Neural cell (in vitro differentiated cells): ENCODE measurements at regions not wholly inside any gene's neighbourhood (a gene's known extent, or its start where the extent isn't known, plus 50 kb on each side); places are given as distances from the start of the nearest gene placed in this dataset.

Source experiments
- H2AFZ ChIP-seq: fragments of 200-600, 300-800 bp; sonication (generic), shearing (Covaris generic); 2 replicates; pipeline ENCODE4 v1.6.0; 2014; ENCODE audit warnings: low read depth, mild to moderate bottlenecking, antibody characterized with exemption, low read length, moderate library complexity
- H3F3A ChIP-seq: fragments of 200-600 bp; shearing (Covaris generic); 2 replicates; pipeline ENCODE4 v1.6.1; 2016; ENCODE audit warnings: mild to moderate bottlenecking, moderate library complexity, mixed read lengths, antibody characterized with exemption, low read length; ENCODE audit not compliant: insufficient read depth, poor library complexity, severe bottlenecking
- H3K27ac ChIP-seq: fragments of 200-600, 300-800 bp; sonication (generic), shearing (Covaris generic); 2 replicates; pipeline ENCODE4 v1.5.1; 2014; ENCODE audit warnings: mild to moderate bottlenecking, low read length, moderate library complexity
- H3K27me3 ChIP-seq: fragments of 300-800, 200-600 bp; sonication (generic), shearing (Covaris generic); 2 replicates; pipeline ENCODE4 v1.6.0; 2014; ENCODE audit warnings: mild to moderate bottlenecking, low read depth, low read length, moderate library complexity; ENCODE audit not compliant: insufficient read depth
- H3K36me3 ChIP-seq: fragments of 300-800, 200-600 bp; sonication (generic), shearing (Covaris generic); 2 replicates; pipeline ENCODE4 v1.5.1; 2014; ENCODE audit warnings: mild to moderate bottlenecking, antibody characterized with exemption, low read length, moderate library complexity; ENCODE audit not compliant: insufficient read depth
- H3K4me2 ChIP-seq: fragments of 300-800, 200-600 bp; sonication (generic), shearing (Covaris generic); 2 replicates; pipeline ENCODE4 v1.6.0; 2014; ENCODE audit warnings: mild to moderate bottlenecking, low read length
- H3K4me3 ChIP-seq: fragments of 300-800, 200-600 bp; sonication (generic), shearing (Covaris generic); 2 replicates; pipeline ENCODE4 v1.5.1; 2014; ENCODE audit warnings: mild to moderate bottlenecking, low read length, moderate library complexity
- H3K79me2 ChIP-seq: fragments of 200-600 bp; shearing (Covaris generic); replicated peaks from 2 replicates; pipeline ENCODE4 v1.6.0; 2014; ENCODE audit warnings: mild to moderate bottlenecking, low read length, moderate library complexity; ENCODE audit not compliant: insufficient read depth
- H3K9ac ChIP-seq: fragments of 300-800, 200-600 bp; sonication (generic), shearing (Covaris generic); 2 replicates; pipeline ENCODE4 v1.6.1; 2016; ENCODE audit warnings: mild to moderate bottlenecking, low read length, mixed read lengths
- H3K9me2 ChIP-seq: fragments of 200-600 bp; shearing (Covaris generic); 2 replicates; pipeline ENCODE4 v1.6.1; 2016; ENCODE audit warnings: mild to moderate bottlenecking, low read length, mixed read lengths; ENCODE audit not compliant: insufficient read depth
- H3K9me3 ChIP-seq: fragments of 200-600, 300-800 bp; sonication (generic), shearing (Covaris generic); 2 replicates; pipeline ENCODE4 v1.6.1; 2016; ENCODE audit warnings: mild to moderate bottlenecking, mixed run types, low read length, moderate library complexity, mixed read lengths
- H4K20me1 ChIP-seq: fragments of 200-600 bp; shearing (Covaris generic); 2 replicates; pipeline ENCODE4 v1.6.1; 2016; ENCODE audit warnings: mild to moderate bottlenecking, mixed run types; ENCODE audit not compliant: insufficient read depth
- CTCF ChIP-seq: fragments of 450-650 bp; IDR thresholded peaks from 2 replicates; pipeline ENCODE4 v1.5.1; 2014; ENCODE audit warnings: antibody characterized with exemption, mild to moderate bottlenecking, moderate library complexity; ENCODE audit not compliant: poor library complexity, severe bottlenecking
- EP300 ChIP-seq: fragments of 450-650 bp; conservative IDR thresholded peaks from 2 replicates; pipeline ENCODE4 v1.6.1; 2014; ENCODE audit warnings: antibody characterized with exemption, mild to moderate bottlenecking, moderate library complexity; ENCODE audit not compliant: poor library complexity, severe bottlenecking
- EZH2 ChIP-seq: fragments of 200-600, 300-800 bp; shearing (Covaris generic), sonication (generic); IDR thresholded peaks from 2 replicates; pipeline ENCODE4 v1.6.1; 2014; ENCODE audit warnings: antibody characterized with exemption, low read length, borderline replicate concordance, mild to moderate bottlenecking; ENCODE audit not compliant: insufficient read depth, poor library complexity, severe bottlenecking
- MXI1 ChIP-seq: fragments of 450-650 bp; conservative IDR thresholded peaks from 2 replicates; pipeline ENCODE4 v1.6.1; 2014; ENCODE audit warnings: antibody characterized with exemption, mild to moderate bottlenecking; ENCODE audit not compliant: poor library complexity, severe bottlenecking
- POLR2AphosphoS5 ChIP-seq: IDR thresholded peaks from 2 replicates; pipeline ENCODE4 v1.6.1; 2012
- RAD21 ChIP-seq: fragments of 450-650 bp; conservative IDR thresholded peaks from 2 replicates; pipeline ENCODE4 v1.6.1; 2014; ENCODE audit warnings: antibody characterized with exemption, mild to moderate bottlenecking, moderate library complexity
- SMC3 ChIP-seq: fragments of 450-650 bp; conservative IDR thresholded peaks from 2 replicates; pipeline ENCODE4 v1.6.1; 2014; ENCODE audit warnings: antibody characterized with exemption, mild to moderate bottlenecking, moderate library complexity; ENCODE audit not compliant: poor library complexity
- TAF1 ChIP-seq: IDR thresholded peaks from 2 replicates; pipeline ENCODE4 v1.6.1; 2012; ENCODE audit warnings: low read depth
- TF ChIP-seq, protein P1 (sequence below): IDR thresholded peaks from 2 replicates; pipeline ENCODE4 v1.6.1; 2012; ENCODE audit warnings: borderline replicate concordance

DNA sequence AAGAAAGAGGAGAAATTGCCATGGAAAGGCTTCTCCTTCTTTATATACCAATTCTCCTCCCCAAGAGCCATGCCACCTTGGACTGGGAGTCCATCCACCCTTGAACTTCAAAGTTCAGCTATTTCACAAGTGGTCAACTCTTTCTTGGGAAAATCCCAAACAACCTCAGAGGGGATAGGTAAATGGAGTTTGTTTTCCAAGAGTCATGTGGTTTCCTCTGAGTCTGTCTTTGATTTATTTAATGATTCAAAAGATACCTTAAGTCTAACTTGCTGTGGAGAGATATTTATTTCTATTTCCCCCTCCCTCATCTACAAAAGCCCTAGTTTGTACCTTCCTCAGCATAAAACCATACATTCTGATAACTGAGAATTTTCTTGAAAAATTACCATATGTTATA, 758.6 kb upstream of the IGFBP3 start:
- Histone ChIP-seq H3K79me2 (no peaks in the 10 kb centered on the region), H3K9me2 (no peaks in the 10 kb centered on the region), H3K9me3 (no peaks in the 10 kb centered on the region), H3K9ac (no peak overlapping the region), H4K20me1 (no peaks in the 10 kb centered on the region), H3K27ac (no peak overlapping the region), H3K4me2 (no peak overlapping the region), H3F3A (no peaks in the 10 kb centered on the region), H2AFZ (no peak overlapping the region), H3K4me3 (no peak overlapping the region), H3K36me3 (no peaks in the 10 kb centered on the region), H3K27me3 (no peaks in the 10 kb centered on the region)
- TF ChIP-seq SMC3 (no peak), RAD21 (no peak), POLR2AphosphoS5 (no peak), EZH2 (no peak), CTCF (no peak), TAF1 (no peak), MXI1 (no peak), EP300 (no peak)
- TF ChIP-seq, protein P1, sequence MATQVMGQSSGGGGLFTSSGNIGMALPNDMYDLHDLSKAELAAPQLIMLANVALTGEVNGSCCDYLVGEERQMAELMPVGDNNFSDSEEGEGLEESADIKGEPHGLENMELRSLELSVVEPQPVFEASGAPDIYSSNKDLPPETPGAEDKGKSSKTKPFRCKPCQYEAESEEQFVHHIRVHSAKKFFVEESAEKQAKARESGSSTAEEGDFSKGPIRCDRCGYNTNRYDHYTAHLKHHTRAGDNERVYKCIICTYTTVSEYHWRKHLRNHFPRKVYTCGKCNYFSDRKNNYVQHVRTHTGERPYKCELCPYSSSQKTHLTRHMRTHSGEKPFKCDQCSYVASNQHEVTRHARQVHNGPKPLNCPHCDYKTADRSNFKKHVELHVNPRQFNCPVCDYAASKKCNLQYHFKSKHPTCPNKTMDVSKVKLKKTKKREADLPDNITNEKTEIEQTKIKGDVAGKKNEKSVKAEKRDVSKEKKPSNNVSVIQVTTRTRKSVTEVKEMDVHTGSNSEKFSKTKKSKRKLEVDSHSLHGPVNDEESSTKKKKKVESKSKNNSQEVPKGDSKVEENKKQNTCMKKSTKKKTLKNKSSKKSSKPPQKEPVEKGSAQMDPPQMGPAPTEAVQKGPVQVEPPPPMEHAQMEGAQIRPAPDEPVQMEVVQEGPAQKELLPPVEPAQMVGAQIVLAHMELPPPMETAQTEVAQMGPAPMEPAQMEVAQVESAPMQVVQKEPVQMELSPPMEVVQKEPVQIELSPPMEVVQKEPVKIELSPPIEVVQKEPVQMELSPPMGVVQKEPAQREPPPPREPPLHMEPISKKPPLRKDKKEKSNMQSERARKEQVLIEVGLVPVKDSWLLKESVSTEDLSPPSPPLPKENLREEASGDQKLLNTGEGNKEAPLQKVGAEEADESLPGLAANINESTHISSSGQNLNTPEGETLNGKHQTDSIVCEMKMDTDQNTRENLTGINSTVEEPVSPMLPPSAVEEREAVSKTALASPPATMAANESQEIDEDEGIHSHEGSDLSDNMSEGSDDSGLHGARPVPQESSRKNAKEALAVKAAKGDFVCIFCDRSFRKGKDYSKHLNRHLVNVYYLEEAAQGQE: no peak

DNA sequence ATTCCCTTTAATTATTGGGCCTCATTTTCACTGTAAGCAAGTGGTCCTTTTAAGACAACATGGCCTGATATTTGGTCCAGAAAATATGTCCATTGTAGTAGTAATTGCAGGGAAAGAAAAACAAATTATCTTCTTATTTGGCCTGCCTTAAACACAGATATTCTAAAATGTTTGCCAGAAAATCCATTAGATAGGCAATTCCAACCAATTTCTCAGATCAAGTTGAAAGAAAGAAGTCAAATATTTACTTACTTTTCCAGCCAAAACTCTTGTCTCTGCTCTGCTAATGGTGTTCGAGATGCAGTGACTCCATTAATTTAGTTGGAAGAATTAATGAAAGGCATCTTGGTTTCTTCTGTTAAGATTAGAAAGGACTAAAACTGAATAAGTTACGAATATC, 757.3 kb upstream of the IGFBP3 start:
- no peak overlapping the region for H3K4me2 ChIP-seq
- no peaks in the 10 kb centered on the region for H3K36me3 ChIP-seq
- no peaks in the 10 kb centered on the region for H3K9me2 ChIP-seq
- no peaks in the 10 kb centered on the region for H4K20me1 ChIP-seq
- no peak for TF ChIP-seq POLR2AphosphoS5
- TF ChIP-seq MXI1: no peak
- TF ChIP-seq SMC3: no peak
- no peak for TF ChIP-seq EZH2
- TF ChIP-seq EP300: no peak
- no peak for TF ChIP-seq TAF1
- TF ChIP-seq CTCF: no peak
- TF ChIP-seq, protein P1: no peak
- no peak for TF ChIP-seq RAD21
- no peaks in the 10 kb centered on the region for H3K9me3 ChIP-seq
- H3K27ac ChIP-seq: no peak overlapping the region
- H3F3A ChIP-seq: no peaks in the 10 kb centered on the region
- no peak overlapping the region for H3K4me3 ChIP-seq
- no peak overlapping the region for H3K9ac ChIP-seq
- no peaks in the 10 kb centered on the region for H3K79me2 ChIP-seq
- H2AFZ ChIP-seq: no peak overlapping the region
- H3K27me3 ChIP-seq: no peaks in the 10 kb centered on the region
